Breast epithelium (tissue), 4 donors: ENCODE measurements at regions not wholly inside any gene's neighbourhood (a gene's known extent, or its start where the extent isn't known, plus 50 kb on each side); places are given as distances from the start of the nearest gene placed in this dataset.

Source experiments
- DNase-seq, 2 donors: peaks; one replicate each; pipeline ENCODE4 v3.0.0-alpha.2; 2019; ENCODE audit warnings: low spot score in 2 of 2
- H3K27ac ChIP-seq, 2 donors: fragments of 200-600 bp; sonication (generic) in 1 of 2; one replicate each; pipeline ENCODE4 v1.5.1; 2016 to 2019; ENCODE audit warnings: mild to moderate bottlenecking in 1 of 2
- H3K27me3 ChIP-seq, 2 donors: fragments of 200-600 bp; sonication (generic) in 1 of 2; one replicate each; pipeline versions ENCODE4 v1.5.1 to v1.6.0; 2017 to 2019; ENCODE audit warnings: control low read depth in 1 of 2, mild to moderate bottlenecking in 1 of 2
- H3K36me3 ChIP-seq: fragments of 200-600 bp; one replicate; pipeline ENCODE4 v1.5.1; 2019
- H3K4me1 ChIP-seq, 2 donors: fragments of 200-600 bp; sonication (generic); one replicate each; pipeline ENCODE4 v1.5.1; 2016 to 2019; ENCODE audit warnings: control low read depth in 1 of 2
- H3K4me3 ChIP-seq, 3 donors: fragments of 200-600 bp; sonication (generic); 1 replicate in 2 of 3; 2 replicates in 1 of 3; pipeline ENCODE4 v1.5.1; 2016 to 2019; ENCODE audit warnings: mild to moderate bottlenecking in 3 of 3, moderate library complexity in 2 of 3
- H3K9me3 ChIP-seq, 2 donors: fragments of 200-600 bp; sonication (generic) in 1 of 2; one replicate each; pipeline ENCODE4 v1.5.1; 2016 to 2019; ENCODE audit warnings: control low read depth in 1 of 2
- CTCF ChIP-seq, 3 donors: fragments of 450-650 bp; IDR thresholded peaks; one replicate each; pipeline ENCODE4 v1.5.1; 2016 to 2017; ENCODE audit warnings: antibody characterized with exemption in 3 of 3, mild to moderate bottlenecking in 3 of 3, moderate library complexity in 3 of 3
- POLR2A ChIP-seq: fragments of 450-650 bp; IDR thresholded peaks from one replicate; pipeline ENCODE4 v1.6.1; 2016; ENCODE audit warnings: antibody characterized with exemption, mild to moderate bottlenecking, moderate library complexity
- POLR2AphosphoS5 ChIP-seq, 3 donors: sonication (generic); formaldehyde crosslinking; IDR thresholded peaks; one replicate each; pipeline ENCODE4 v1.6.1; 2017; ENCODE audit warnings: antibody characterized with exemption in 3 of 3
- intact Hi-C: fragments of 100-400 bp; cut with DNase I; formaldehyde crosslinking; loops from one replicate; pipeline ENCODE4 v1.15.1; 2023; ENCODE audit warnings: low total_unique reads

GRCh38 chr3:96190024-96190616 is 624.3 kb upstream of the EPHA6 start:
- H3K4me1 ChIP-seq: no peaks in the 10 kb centered on the region
- no peak overlapping the region for H3K27ac ChIP-seq
- no peak overlapping the region for H3K4me3 ChIP-seq
- no peaks in the 10 kb centered on the region for H3K36me3 ChIP-seq
- TF ChIP-seq CTCF (IDR thresholded peaks at IDR 0.05) (no peak), POLR2A (no peak), POLR2AphosphoS5 (IDR thresholded peaks at IDR 0.05) (no peak)
- no peaks in the 10 kb centered on the region for H3K27me3 ChIP-seq
- intact Hi-C loops: no loop called here
- no peaks in the 10 kb centered on the region for H3K9me3 ChIP-seq
- no peak for DNase-seq

GRCh38 chr3:96192966-96193550 is 621.3 kb upstream of the EPHA6 start:
- no peaks in the 10 kb centered on the region for H3K36me3 ChIP-seq
- TF ChIP-seq POLR2A (no peak), POLR2AphosphoS5 (IDR thresholded peaks at IDR 0.05) (no peak), CTCF (IDR thresholded peaks at IDR 0.05) (no peak)
- no peak overlapping the region for H3K4me3 ChIP-seq
- H3K27me3 ChIP-seq: no peaks in the 10 kb centered on the region
- intact Hi-C loops: no loop called here
- H3K9me3 ChIP-seq: no peaks in the 10 kb centered on the region
- no peak overlapping the region for H3K27ac ChIP-seq
- DNase-seq: no peak
- H3K4me1 ChIP-seq: no peaks in the 10 kb centered on the region

GRCh38 chr3:96200897-96201296 is 613.5 kb upstream of the EPHA6 start:
- no peak for DNase-seq
- no peaks in the 10 kb centered on the region for H3K4me1 ChIP-seq
- H3K27me3 ChIP-seq: no peaks in the 10 kb centered on the region
- H3K27ac ChIP-seq: no peak overlapping the region
- TF ChIP-seq POLR2AphosphoS5 (IDR thresholded peaks at IDR 0.05): no peak
- TF ChIP-seq POLR2A: no peak
- TF ChIP-seq CTCF (IDR thresholded peaks at IDR 0.05): no peak
- intact Hi-C loops: no loop called here
- no peaks in the 10 kb centered on the region for H3K36me3 ChIP-seq
- H3K9me3 ChIP-seq: no peaks in the 10 kb centered on the region
- no peak overlapping the region for H3K4me3 ChIP-seq

DNA sequence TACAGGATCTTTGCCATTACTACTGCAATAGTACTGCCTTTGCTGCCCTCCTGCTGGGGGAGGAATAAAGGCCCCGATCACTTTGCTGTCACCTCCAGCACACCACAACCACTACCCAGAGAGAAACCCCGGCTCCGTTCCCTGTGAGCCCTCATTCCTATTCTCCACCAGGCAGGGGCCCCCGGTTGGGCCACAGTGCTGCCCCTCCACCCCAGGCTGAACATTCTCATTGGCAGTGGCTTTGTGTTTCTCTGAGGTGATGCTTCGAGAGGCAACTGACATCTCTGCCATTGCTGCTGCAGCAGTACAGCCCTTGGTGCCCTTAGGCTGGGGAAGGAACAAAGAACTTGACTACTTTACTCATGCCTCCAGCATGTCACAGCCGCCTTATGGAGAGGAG is 612.9 kb upstream of the EPHA6 start:
- TF ChIP-seq POLR2A: no peak
- TF ChIP-seq CTCF (IDR thresholded peaks at IDR 0.05): no peak
- Histone ChIP-seq H3K9me3 (no peaks in the 10 kb centered on the region), H3K36me3 (no peaks in the 10 kb centered on the region), H3K27me3 (no peaks in the 10 kb centered on the region), H3K4me1 (no peaks in the 10 kb centered on the region), H3K27ac (no peak overlapping the region), H3K4me3 (no peak overlapping the region)
- no peak for DNase-seq
- intact Hi-C loops: no loop called here

DNA sequence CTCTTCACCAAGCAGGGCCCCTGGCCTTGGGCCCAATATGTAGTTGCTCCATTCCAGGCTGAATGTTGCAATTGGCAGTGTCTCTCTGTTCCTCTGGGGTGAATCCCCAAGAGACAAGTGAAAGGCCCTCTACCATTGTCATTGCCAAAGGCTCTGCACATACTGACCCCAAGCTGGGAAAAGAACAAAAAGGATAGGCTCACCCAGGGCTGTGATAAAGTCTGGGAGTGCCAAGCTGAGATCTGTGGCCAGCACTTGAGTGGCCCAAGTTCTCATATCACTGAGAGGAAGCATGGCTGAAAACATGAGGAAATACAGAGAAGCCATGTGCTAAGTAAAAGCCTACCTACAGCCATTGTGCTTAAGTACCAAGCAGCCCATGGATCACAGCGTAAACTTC is 612.2 kb upstream of the EPHA6 start:
- H3K36me3 ChIP-seq: no peaks in the 10 kb centered on the region
- H3K27ac ChIP-seq: no peak overlapping the region
- intact Hi-C loops: no loop called here
- DNase-seq: no peak
- no peaks in the 10 kb centered on the region for H3K4me1 ChIP-seq
- TF ChIP-seq POLR2AphosphoS5 (IDR thresholded peaks at IDR 0.05) (no peak), POLR2A (no peak), CTCF (IDR thresholded peaks at IDR 0.05) (no peak)
- H3K9me3 ChIP-seq: no peaks in the 10 kb centered on the region
- no peaks in the 10 kb centered on the region for H3K27me3 ChIP-seq
- no peak overlapping the region for H3K4me3 ChIP-seq
